ENCODE measurements at regions not wholly inside any gene's neighbourhood (a gene's known extent, or its start where the extent isn't known, plus 50 kb on each side); places are given as distances from the start of the nearest gene placed in this dataset.

DNA sequence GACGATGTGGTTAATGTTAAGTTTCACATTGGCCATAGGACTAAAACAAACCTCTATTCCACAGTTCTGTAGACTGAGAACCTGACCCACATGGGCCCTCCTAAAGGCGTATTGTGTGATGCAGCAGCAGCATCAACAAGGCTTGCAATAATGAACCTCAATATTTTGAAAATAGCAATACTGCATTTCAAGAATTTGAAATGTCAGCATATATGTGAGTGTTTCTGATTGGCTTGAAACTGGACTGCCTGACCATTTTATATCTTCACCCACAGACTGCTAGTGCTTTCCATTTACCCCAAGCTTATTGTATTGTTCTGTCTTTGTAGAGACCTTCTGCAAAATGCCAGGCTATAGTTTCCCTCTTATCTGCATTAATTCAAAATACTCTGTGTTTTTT is 1122.3 kb downstream of the IGSF11 start:
- TF ChIP-seq EZH2 (IDR thresholded peaks at IDR 0.05; ENCODE audit: borderline replicate concordance, low read depth, low read length, severe bottlenecking) = no peak
- TF ChIP-seq, protein P1, sequence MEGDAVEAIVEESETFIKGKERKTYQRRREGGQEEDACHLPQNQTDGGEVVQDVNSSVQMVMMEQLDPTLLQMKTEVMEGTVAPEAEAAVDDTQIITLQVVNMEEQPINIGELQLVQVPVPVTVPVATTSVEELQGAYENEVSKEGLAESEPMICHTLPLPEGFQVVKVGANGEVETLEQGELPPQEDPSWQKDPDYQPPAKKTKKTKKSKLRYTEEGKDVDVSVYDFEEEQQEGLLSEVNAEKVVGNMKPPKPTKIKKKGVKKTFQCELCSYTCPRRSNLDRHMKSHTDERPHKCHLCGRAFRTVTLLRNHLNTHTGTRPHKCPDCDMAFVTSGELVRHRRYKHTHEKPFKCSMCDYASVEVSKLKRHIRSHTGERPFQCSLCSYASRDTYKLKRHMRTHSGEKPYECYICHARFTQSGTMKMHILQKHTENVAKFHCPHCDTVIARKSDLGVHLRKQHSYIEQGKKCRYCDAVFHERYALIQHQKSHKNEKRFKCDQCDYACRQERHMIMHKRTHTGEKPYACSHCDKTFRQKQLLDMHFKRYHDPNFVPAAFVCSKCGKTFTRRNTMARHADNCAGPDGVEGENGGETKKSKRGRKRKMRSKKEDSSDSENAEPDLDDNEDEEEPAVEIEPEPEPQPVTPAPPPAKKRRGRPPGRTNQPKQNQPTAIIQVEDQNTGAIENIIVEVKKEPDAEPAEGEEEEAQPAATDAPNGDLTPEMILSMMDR (IDR thresholded peaks at IDR 0.05; ENCODE audit: borderline replicate concordance, extremely low read depth, low read length, poor library complexity, severe bottlenecking) = no peak
